NCI-H2107 (cell line): ENCODE measurements at regions not wholly inside any gene's neighbourhood (a gene's known extent, or its start where the extent isn't known, plus 50 kb on each side); places are given as distances from the start of the nearest gene placed in this dataset.
"Not testable (repeated sequence)": the region's sequence is repeated elsewhere in the genome, so short reads cannot be mapped to it uniquely, and the experiment has no call there.

Source experiments
- DNase-seq: peaks from one replicate; lab custom pipeline; 2025; lab: John Stamatoyannopoulos, UW

DNA sequence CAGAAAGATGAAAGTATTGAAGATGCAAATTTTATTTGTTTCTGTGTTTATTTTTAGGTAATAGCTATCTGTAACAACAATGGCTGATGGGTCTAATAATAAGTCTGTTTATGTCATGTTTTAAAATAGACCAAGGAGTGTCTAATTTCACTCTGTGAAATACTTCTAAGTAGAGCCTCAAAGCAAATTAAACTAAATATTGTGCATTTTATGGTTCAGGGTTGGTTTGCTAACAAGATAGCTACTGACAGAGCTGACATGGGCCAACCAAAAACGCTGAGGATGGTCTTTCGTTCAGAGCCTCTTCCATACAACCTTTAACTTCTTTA, 437.6 kb upstream of the CTSO start:
- no peak for DNase-seq

DNA sequence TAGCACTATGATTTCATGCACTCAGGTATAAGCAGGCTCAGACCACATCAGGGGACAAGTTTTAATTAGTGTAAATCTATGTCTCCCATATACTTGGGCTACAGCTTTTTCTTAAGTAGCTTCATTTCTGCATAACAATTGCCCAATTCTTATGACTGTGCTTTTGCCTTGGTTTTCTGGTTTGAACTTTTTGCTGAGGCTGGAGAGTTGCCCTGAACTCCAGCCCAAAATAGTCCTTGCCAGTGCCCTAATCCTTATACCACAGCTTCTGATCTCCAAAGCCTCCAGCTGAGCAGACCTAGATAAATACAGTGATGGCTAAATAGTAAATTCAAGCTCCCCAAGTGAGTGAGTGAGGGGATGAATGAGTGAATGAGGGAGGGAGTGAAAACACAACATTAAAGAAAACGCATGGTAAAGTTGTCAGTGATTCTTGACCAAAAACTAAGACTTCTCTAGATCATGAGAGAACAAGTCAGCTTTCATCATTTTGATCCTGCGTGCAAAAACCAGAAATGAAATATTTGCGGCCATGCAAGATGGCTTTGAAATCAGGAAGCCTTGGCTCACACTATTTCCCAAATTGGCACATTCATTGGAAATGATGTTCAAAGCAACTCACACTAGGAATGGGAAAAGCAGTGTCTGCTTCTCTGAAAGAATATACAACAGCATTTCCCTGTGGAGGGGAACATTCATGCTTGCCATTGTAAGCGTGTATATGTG, 437.1 kb upstream of the CTSO start:
- no peak for DNase-seq

DNA sequence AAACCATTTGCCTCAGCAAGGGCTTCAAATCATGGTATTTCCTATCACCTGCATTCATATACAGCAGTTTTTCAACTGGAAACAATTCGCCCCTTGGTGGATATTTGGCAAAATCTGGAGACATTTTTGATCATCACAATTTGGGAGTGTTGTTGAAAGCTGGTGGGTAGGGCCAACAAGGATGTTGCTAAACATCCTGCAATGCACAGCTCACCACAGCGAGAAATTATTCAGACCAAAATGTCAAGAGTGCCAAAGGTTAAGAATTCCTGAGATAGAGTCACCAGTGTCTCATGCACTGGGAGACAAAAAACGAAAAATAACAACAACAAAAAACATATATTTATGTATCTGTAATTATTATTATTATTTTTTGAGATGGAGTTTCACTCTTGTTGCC, 435.2 kb upstream of the CTSO start:
- DNase-seq: no peak

DNA sequence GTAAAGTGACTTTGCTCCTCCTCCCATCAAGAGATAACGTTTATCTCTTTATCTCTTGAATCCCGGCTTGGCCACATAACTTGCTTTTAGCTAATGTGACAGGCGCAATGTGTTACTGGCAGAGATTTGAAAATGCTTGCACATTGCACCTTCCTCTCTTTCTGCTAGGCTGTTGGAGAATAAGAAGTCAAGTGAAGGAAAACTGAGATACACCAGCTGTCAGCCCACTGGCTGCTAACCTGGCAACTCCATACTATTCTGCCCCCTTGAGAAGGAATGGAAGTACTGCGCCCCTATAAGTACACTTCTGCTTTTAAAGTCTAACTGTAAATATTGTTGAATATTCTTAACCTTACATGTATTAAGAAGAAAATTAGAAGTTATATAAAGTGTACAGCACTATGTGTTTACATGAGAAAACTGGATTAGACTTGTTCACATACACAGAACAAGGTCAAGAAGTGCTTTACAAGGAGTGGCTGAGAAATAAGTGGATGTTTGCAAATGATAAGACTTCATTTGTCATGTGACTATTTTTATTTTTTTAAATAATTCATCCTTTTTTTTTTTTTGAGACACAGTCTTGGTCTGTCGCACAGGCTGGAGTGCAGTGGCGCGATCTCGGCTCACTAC, 424.5 kb upstream of the CTSO start:
- no peak for DNase-seq

DNA sequence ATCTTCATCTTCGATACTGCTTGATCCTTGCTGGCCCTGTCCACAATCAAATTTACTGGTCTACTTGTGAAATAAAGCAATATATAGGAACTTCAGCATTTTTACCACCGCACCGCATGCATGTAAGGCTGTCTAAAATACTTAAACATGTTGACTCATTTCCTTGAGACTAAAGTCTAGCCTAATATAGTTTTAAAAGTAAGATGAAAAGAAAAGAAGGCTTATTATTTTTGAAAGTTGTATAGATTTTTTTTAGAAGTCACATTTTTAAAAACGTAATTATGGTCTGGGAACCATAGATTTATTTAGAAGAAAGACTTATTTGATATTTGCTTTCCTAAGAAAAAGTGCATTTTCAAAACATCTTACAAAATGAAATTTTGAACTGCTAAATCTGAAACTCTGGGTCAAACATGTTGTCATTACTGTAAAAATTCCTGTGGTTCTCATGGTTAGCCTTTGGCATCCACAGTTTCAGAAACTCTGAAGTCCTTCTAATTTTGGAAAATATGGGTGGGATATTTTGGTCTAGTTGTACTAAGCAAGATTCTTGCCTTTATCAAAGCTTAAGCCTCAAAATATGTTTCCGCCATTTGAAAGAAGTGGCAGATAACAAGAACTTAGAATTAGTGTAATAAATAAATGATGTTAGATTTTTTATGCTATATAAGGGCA, 423.5 kb upstream of the CTSO start:
- no peak for DNase-seq

DNA sequence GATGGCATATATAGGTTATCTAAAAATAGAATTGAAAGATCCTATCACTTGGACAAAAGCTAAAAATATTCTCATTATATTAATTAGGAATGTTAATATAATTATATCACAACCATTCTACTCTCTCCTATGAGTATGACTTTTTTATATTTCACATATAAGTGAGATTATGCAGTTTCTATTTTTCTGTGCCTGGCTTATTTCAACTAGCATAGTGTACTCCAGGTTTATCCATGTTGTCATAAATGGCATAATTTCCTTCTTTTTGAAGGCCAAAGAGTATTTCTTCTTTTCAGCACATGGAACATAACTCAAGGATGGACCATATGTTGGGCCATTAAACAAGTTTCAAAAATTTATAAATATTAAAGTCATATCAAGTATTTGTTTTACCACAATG, 421.2 kb upstream of the CTSO start:
- no peak for DNase-seq

DNA sequence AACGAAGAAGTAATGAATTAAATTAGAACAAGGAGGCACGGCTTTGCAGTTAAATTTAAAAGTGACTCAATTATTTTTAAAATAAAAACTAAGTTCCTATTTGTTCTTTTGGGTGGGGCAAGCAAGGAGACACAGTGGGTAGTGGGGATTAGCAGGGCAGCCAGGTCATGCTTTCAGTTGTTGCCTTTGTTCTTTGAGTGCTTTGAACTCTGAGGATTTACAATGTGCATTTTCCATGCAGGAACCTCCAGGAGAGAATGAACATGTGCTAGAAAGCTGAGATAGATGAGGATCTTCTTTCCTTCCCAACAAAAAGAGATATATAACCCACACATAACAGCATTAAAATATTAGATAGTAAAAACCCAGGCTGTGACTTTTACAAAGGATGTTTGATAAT, 420.4 kb upstream of the CTSO start:
- no peak for DNase-seq

DNA sequence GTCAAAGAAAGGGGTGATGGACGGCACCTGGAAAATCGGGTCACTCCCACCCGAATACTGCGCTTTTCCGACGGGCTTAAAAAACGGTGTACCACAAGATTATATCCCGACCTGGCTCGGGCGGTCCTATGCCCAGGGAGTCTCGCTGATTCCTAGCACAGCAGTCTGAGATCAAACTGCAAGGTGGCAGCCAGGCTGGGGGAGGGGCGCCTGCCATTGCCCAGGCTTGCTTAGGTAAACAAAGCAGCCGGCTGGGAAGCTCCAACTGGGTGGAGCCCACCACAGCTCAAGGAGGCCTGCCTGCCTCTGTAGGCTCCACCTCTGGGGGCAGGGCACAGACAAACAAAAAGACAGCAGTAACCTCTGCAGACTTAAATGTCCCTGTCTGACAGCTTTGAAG, 413.8 kb upstream of the CTSO start:
- not testable (repeated sequence) for DNase-seq

DNA sequence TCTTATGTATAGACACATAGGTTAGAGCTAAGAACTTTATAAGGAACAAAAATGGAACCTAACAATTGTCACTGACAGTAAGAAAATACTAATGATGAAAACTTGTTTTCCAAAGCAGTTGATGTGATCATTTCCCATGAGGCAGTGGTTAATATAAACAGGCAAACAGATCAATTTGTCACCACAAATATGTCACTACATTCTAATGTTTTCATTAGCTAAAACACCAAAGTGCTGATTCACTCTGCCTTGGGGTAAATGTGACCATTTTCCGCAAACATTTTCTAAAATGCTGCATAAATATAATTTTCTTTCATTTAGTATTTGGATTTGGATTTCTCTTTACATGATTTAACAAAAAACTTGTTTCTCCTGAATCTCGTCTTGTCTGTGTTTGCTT, 408.9 kb upstream of the CTSO start:
- no peak for DNase-seq

DNA sequence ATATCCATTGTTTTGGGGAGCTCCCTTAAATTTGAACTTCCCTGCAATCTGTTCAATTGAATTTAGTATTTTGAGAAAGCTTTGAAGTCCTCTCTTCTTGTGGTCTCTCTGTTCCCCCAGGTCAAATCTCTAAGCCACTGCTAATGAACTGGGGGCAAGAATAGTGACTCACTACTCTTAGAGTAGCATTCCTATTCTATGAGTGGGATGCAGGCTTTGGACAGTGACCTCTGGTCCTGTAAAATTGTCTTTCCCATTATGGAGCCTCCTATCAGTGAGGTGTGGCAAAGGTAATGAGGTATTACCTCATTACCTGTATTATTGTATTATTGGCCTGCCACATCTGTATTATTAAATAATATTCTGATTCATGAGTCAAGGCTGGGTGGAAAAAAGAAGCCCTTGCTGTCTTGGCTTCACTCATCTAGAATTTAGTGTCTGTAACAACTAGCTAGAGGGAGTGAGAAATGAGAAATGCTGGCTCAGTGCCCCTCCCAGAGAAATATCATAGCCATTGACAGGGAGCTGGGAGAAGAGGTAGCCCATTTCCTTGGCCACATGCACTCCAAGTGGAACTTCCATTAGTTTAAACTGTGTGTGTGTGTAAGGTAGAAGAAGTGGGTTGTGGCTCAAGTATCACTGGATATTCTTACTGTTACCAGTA, 393.9 kb upstream of the CTSO start:
- DNase-seq: no peak

DNA sequence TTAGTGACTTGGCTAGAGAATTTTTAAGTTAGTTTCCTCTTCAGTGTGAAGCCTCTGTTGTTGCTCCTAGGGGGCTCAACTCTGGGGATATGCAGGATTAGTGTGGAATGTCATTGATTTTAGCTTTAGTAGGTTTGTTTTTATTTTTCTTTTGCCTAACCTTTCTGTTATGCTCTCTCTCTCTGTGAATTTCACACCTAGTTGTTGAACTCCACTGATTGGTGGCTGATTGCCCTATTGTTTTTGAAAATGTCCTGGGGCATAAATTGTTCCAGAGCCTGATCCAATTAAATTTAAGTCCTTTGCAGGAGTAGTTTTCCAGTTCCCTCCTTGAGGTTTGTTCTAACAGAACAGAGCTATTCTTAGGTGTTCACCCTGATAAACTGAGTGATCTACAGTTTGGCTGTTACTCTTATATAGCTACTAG, 393.3 kb upstream of the CTSO start:
- no peak for DNase-seq

DNA sequence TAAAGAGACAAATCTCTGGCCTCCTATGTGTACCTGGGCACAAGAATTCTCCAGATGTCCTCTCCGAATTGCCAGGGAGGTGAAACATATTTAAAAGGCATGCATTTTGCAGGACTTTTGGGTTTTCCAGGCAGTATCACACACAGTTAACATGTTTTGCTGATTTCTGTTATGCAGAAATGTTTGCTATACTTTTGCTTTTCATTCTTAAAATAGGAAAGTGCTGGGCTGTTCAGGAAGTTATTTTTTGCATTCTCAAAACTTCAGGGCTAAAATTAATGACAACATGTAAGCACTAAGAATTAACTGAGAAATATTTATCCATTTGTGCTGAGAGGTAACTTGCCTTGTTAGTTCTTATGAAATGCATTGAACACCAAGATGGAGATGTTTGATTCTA, 390.7 kb upstream of the CTSO start:
- DNase-seq: no peak

DNA sequence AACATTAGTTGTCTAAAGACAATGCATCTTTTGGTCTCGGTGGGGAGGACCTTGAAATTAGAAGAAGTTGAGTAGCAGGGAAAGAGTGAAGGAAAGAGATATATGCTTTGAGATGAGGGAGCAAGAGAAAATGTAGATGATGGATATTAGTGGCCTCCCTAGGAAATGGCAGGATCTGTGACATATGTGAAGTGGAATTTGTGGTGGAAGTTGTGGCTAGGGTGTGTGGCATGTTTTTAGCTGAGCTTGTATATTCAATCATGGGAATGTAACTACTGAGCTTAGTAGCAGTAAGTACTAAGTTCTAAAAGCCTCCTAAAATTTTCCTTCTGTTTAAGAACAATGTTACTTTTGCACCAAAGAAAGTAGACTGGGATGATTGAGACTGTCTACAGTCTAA, 382.8 kb upstream of the CTSO start:
- DNase-seq: no peak

DNA sequence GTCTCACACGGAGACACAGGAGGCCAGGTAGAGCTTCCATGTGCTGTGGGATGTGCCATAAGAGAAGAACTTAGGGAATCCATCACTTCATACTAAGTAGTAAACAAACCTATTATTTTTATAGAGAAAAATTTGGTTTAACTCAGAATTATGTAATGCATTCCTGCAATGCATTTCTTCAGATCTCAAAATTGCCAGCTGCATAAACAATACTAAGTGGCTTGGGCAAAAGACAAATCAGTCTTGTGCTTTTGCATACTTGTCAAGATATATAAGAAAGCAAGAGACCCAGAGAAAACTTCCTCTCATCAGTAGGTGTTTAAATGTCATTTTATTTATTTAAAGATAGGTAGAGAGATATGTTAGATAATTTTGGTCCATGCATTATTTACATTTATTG, 382.1 kb upstream of the CTSO start:
- no peak for DNase-seq

DNA sequence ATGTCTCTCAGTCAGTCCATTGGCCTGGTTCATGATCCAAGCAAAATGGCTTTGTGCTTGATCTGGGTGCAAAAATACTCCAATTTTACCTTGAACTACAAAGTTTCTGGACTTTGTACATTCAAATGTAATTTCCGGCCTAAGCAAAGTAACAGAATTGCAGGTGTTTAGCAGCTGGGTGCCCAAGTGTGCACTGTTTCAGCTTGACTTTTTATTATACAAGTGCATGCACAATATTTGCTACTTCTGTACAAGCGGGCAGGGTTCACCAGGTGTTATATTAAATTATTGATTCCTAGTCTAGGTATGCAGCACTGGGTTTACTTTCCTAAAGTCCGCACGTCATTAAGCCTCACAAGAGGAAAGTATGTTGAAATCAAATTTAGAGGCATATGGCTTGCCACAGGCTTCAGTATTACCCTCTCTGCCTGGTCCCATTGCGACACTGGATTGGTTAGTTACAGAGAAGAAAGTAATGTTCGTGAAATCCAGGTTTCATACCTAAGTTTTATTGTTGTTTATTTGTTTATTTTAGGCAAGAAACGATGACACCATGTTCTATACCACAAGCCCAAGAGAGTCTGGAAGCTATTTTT, 376.9 kb upstream of the CTSO start:
- no peak for DNase-seq

DNA sequence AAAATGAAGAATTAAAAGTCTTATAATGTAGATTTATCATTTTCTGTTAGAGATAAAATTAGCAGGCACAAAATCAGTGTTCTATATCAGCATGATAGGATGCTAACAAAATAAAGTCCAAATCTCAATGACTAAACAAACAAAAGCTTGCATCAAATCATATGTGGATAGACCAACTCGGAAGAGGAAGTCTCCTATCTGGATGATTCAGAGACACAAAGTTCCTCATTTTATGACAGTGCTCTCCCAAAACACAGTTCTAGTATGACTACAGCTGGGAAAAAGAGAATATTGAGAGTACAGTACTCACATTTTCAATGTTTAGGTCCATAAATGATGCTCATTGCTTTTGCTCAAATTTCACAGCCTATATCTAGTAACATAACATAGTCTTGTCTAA, 376.1 kb upstream of the CTSO start:
- DNase-seq: no peak

DNA sequence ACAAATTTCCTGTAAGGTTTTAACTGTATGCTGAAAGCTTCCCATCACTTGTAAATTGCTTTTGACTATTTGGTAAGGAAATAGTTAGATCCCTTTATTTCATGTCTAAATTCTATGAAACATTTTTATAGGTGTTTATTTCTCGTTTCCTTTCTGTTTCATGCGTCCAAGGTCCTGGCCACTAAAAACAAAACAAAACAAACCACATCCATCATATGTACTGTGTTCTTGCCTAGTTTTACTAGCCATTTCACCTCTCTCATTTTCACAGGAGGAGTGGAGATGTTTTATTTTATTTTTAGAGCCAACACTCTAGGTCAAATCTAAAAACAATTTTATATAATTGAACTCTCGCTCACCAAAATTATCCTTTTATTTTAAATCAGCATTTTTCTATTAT, 375.2 kb upstream of the CTSO start:
- DNase-seq: no peak

DNA sequence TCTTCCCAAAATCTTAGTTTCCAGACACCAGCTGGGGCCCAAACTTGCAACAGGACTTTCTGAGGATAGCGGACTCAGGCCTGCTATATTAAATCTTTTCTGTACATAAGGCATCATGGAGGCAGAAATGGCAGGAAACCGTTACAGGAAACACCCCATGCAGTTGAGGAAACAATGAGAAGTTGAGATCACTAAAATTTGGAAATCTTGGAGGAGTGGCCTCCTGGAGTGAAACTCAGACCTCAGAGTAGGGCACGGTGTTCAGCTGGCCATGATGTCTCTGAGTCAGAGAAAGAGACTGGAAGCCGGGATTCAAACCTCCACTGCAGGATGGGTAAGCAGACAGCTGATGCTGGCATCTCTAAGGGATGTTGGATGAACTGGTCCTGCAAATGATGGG, 372.6 kb upstream of the CTSO start:
- no peak for DNase-seq

DNA sequence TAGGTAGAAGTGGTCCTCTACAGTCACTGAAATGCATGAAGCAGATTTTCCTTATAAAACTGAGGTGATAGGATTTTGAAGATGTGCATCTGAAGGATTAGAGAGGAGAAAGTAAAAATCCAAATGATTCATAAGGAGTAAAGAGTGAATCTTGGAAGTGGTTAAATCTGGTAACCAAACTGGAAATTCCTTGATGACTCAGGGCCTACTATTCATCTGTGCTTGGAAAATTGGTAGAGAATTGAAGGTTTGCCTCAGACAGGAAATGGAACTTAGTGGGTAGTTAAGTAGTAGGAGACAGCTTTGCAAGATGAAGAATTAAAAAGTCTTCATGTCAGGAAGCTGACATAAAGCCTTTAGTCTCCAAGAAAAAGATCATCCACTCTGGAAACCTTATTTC, 368.9 kb upstream of the CTSO start:
- no peak for DNase-seq

DNA sequence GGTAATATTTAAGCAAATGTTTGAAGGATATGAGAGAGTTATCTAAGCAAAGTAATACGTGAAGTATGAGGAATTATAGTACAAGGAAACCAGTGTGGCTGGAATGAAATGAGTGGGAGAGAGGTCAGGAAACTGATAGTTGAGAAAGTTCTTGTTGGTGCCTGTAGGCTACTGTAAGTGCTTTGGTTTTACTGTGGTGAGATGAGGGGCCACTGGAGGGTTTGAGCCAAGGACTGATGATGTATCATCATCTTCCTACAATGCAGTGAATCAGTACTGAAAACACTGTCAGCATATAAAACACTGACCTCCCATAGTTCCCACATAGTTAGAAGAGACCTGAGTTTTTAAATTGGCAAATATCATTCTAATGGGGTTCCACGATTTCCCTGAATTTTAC, 367.5 kb upstream of the CTSO start:
- no peak for DNase-seq

DNA sequence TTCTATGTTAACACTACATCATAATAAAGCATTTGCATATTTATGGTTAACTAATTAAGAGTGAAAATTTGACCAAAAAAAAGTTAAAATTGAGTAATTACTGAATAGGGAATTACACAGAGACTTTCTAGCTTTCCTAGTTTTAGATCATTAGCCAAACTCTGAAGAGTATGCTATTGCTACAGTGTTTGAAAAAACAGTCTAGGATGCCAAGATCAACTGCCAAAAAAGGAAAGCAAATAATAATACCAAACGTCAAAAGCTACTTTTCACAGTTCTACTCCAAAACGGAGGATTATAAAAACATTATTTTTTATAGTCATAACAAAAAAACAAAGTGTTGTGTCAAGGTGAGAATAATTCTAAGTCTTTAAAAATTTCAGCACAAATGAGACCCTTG, 359.8 kb upstream of the CTSO start:
- DNase-seq: no peak

DNA sequence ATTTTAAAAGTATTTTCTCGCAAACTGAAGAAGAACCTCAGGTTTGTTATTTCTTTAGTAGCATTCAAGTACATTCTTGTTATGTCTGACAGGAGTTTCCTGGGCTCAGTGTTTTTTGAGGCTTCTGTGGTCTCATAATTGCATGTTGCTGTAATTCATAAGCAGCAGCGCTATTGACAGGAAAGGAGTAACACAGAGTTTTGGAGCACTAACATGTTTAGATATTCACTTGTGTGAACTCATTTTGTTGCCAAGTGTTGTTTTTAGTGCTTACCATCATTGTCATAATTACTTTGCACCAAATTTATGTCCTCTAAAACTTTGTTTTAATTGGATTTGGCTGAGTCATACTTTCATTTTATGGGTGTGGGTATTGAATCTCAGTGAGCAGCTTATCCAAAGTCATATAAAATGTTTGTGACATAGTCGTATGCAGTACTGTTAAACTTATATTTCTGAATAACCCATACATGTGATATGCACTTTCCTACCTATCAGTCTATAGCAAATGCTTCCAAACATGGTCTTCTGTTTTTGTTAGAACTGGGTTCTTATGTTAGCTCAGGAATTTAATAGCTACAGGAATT, 358.7 kb upstream of the CTSO start:
- no peak for DNase-seq
